Inferior parietal cortex (tissue), 1 donor: ENCODE measurements at regions not wholly inside any gene's neighbourhood (a gene's known extent, or its start where the extent isn't known, plus 50 kb on each side); places are given as distances from the start of the nearest gene placed in this dataset.
A peak's percentile ranks its signal among the peaks of the same experiment; 100 is the strongest.

Experiments
- DNase-seq: peaks from one replicate; pipeline ENCODE4 v3.0.0-alpha.2; 2016; ENCODE audit errors: extremely low spot score

- DNase-seq, result no peak
These were observed 88.7 kb downstream of the NR1D2 start for GRCh38 chr3:24033818-24034217.

GRCh38 chr3:24034464-24034863 is 89.4 kb downstream of the NR1D2 start:
- no peak for DNase-seq

- DNase-seq, result no peak
These were observed 92.9 kb downstream of the NR1D2 start for GRCh38 chr3:24037971-24038370.

GRCh38 chr3:24040311-24040710 is 95.2 kb downstream of the NR1D2 start:
- no peak for DNase-seq

GRCh38 chr3:24042174-24043059 is 97.3 kb downstream of the NR1D2 start:
- peak; percentile 68 for DNase-seq

GRCh38 chr3:24043168-24043567 is 98.1 kb downstream of the NR1D2 start:
- no peak for DNase-seq

- DNase-seq, result peak; percentile 65
These were observed 98.9 kb downstream of the NR1D2 start for GRCh38 chr3:24043985-24044384.

GRCh38 chr3:24046214-24046613 is 101.1 kb downstream of the NR1D2 start:
- no peak for DNase-seq

GRCh38 chr3:24047513-24047912 is 102.4 kb downstream of the NR1D2 start:
- no peak for DNase-seq

GRCh38 chr3:24048843-24049242 is 103.8 kb downstream of the NR1D2 start:
- DNase-seq, result no peak

GRCh38 chr3:24052446-24052845 is 107.4 kb downstream of the NR1D2 start:
- no peak for DNase-seq

GRCh38 chr3:24058940-24059705 is 114.0 kb downstream of the NR1D2 start:
- DNase-seq, result no peak

- DNase-seq, result no peak
These were observed 115.0 kb downstream of the NR1D2 start for GRCh38 chr3:24060055-24060454.

- DNase-seq, result no peak
These were observed 117.8 kb downstream of the NR1D2 start for GRCh38 chr3:24062916-24063315.
